Body of pancreas (tissue), 4 donors: ENCODE measurements at regions not wholly inside any gene's neighbourhood (a gene's known extent, or its start where the extent isn't known, plus 50 kb on each side); places are given as distances from the start of the nearest gene placed in this dataset.

Experiments
- ATAC-seq: fragments of 150-250 bp; one replicate; pipeline ENCODE4 v1.9.1; 2016
- DNase-seq, 4 donors: peaks; one replicate each; pipeline ENCODE4 v3.0.0-alpha.2; 2019
- H3K27ac ChIP-seq, 4 donors: fragments of 200-600 bp; sonication (generic); 1 replicate in 3 of 4; 2 replicates in 1 of 4; pipeline versions ENCODE4 v1.5.1 to v1.6.1; 2016 to 2019; ENCODE audit warnings: mild to moderate bottlenecking in 1 of 4, mixed read lengths in 1 of 4, moderate library complexity in 1 of 4
- H3K27me3 ChIP-seq, 2 donors: fragments of 200-600 bp; sonication (generic); one replicate each; pipeline ENCODE4 v1.6.0; 2016; ENCODE audit warnings: mild to moderate bottlenecking in 1 of 2
- H3K36me3 ChIP-seq, 2 donors: fragments of 200-600 bp; sonication (generic); replicated peaks in 1 of 2; 2 replicates each; pipeline ENCODE4 v1.5.1; 2016; ENCODE audit warnings: low read depth in 2 of 2; ENCODE audit not compliant: insufficient read depth in 1 of 2
- H3K4me1 ChIP-seq: fragments of 200-600 bp; sonication (generic); one replicate; pipeline ENCODE4 v1.6.0; 2016
- H3K4me3 ChIP-seq, 2 donors: fragments of 200-600 bp; sonication (generic); 1 replicate in 1 of 2; 2 replicates in 1 of 2; pipeline ENCODE4 v1.5.1; 2016 to 2019
- H3K9me3 ChIP-seq, 3 donors: fragments of 200-600 bp; sonication (generic); 1 replicate in 2 of 3; 2 replicates in 1 of 3; pipeline ENCODE4 v1.5.1; 2016
- POLR2A ChIP-seq, 3 donors: fragments of 450-650 bp; IDR thresholded peaks; one replicate each; pipeline ENCODE4 v1.6.1; 2016; ENCODE audit warnings: antibody characterized with exemption in 3 of 3, mild to moderate bottlenecking in 2 of 3
- WGBS, 2 donors: methylation state at CpG; one replicate each; pipeline ENCODE4 v1.1.5; 2017; 5-methylcytosine and 5-hydroxymethylcytosine counted together
- intact Hi-C: fragments of 100-400 bp; cut with DNase I; formaldehyde crosslinking; loops from one replicate; pipeline ENCODE4 v1.15.1; 2023
- TF ChIP-seq, protein P1 (sequence below), 7 experiments: fragments of 450-650 bp in 4 of 7; fragments of 200-600 bp in 3 of 7; sonication (generic) in 3 of 7; IDR thresholded peaks; one replicate each; pipeline ENCODE4 v1.5.1; 2016 to 2019; ENCODE audit warnings: antibody characterized with exemption in 7 of 7

DNA sequence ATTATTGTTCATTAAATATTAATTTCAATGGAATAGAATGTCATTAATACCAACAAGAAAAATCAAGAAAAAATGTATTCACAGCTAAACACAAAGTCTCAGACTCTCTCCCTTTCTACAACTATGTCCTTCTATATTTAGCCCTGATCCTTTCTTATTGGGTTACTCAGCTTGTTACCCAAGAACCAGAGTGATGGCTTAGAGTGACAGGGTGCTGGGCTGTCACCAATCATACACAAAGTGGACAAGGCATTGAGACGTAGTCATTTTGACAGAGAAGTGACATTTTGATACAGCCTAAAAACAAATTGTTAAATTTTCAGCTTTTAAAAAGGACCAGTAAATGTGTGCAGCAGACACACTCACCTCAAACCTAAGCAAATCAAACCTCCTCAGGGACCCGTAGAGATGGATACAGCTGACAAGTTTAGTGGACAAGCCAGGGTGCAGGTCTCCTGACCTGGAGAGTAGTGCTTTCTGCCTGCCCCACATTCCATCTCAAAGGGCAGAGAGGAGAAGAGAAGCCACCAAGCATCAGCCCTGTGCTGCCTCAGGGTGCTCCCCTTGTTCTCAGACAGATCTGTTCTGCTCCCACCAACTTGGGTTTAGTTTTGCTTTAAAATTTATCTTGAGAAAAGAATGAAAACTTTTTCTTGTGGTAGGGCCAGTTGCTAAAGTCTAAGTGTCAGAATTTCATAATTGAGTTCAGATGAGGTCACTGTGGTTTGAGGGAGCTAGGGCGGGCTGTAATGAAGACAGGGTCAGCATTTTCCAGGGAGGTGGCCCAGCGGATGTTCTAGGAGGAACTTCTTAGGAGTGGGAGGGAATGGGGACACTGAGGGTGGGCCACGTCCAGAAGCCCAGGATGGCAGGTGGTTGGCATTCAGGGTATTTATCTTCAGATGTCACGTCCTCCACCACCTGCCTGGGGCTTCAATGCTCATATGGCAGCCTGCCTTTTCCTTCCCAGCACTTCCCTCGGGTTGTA is 136.5 kb upstream of the TBL1XR1 start:
- peak overlapping the region in 1 of 4 donors; percentile 26 for H3K27ac ChIP-seq
- H3K4me3 ChIP-seq: no peak overlapping the region
- H3K4me1 ChIP-seq: peaks cover 26% of the 10 kb centered on the region
- no peaks in the 10 kb centered on the region for H3K9me3 ChIP-seq
- peak in 1 of 4 donors; percentile 48 for DNase-seq
- 59 to 77% methylated on average over 7 of the region's 7 CpGs for WGBS, 2 donors
- TF ChIP-seq, protein P1, sequence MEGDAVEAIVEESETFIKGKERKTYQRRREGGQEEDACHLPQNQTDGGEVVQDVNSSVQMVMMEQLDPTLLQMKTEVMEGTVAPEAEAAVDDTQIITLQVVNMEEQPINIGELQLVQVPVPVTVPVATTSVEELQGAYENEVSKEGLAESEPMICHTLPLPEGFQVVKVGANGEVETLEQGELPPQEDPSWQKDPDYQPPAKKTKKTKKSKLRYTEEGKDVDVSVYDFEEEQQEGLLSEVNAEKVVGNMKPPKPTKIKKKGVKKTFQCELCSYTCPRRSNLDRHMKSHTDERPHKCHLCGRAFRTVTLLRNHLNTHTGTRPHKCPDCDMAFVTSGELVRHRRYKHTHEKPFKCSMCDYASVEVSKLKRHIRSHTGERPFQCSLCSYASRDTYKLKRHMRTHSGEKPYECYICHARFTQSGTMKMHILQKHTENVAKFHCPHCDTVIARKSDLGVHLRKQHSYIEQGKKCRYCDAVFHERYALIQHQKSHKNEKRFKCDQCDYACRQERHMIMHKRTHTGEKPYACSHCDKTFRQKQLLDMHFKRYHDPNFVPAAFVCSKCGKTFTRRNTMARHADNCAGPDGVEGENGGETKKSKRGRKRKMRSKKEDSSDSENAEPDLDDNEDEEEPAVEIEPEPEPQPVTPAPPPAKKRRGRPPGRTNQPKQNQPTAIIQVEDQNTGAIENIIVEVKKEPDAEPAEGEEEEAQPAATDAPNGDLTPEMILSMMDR (IDR thresholded peaks at IDR 0.05): no peak
- no peak for TF ChIP-seq POLR2A (IDR thresholded peaks at IDR 0.05)
- no peaks in the 10 kb centered on the region for H3K36me3 ChIP-seq
- intact Hi-C loops: no loop called here
- ATAC-seq: no peak
- H3K27me3 ChIP-seq: no peaks in the 10 kb centered on the region

- TF ChIP-seq, protein P1 (IDR thresholded peaks at IDR 0.05): no peak
- no peak for TF ChIP-seq POLR2A (IDR thresholded peaks at IDR 0.05)
- WGBS, 2 donors: 95 to 96% methylated on average over 5 of the region's 5 CpGs
Measured at GRCh38 chr3:177334803-177335202, 137.5 kb upstream of the TBL1XR1 start.

DNA sequence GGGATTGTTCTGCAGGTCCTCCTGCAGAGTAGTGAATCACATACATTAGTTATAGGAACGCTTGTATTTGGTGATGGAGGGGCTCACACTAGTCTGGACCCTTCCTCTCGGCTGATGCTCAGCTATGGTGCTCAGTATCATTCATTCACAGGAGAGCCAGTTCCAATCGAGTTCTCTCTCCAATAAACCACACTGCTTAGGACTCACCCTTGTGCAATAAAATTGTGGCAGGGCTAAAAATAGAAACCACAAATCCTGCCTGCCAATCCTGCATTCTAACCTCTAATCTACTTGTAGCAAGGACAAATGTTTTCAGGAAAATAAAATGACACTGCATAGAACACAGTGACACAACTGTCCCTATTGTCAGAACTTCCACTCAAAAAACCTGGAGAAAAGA is 138.4 kb upstream of the TBL1XR1 start:
- ATAC-seq (peak; percentile 46), DNase-seq (peak in 1 of 4 donors; percentile 21)
- peaks cover 25% of the 10 kb centered on the region for H3K4me1 ChIP-seq
- peak overlapping the region in 2 of 4 donors; percentile 9 to 26 for H3K27ac ChIP-seq
- WGBS, 2 donors: 54 to 58% methylated on average over 3 of the region's 3 CpGs
- no peaks in the 10 kb centered on the region for H3K9me3 ChIP-seq
- no peak for TF ChIP-seq POLR2A (IDR thresholded peaks at IDR 0.05)
- TF ChIP-seq, protein P1 (IDR thresholded peaks at IDR 0.05): no peak
- no peaks in the 10 kb centered on the region for H3K36me3 ChIP-seq
- intact Hi-C loops: no loop called here
- H3K4me3 ChIP-seq: no peak overlapping the region
- H3K27me3 ChIP-seq: no peaks in the 10 kb centered on the region

More at GRCh38 chr3:177334803-177335202, 137.5 kb upstream of the TBL1XR1 start:
- ATAC-seq: no peak
- intact Hi-C loops: no loop called here
- no peak overlapping the region for H3K27ac ChIP-seq
- no peaks in the 10 kb centered on the region for H3K9me3 ChIP-seq
- no peak for DNase-seq
- H3K36me3 ChIP-seq: no peaks in the 10 kb centered on the region
- H3K4me1 ChIP-seq: peaks cover 28% of the 10 kb centered on the region
- H3K27me3 ChIP-seq: no peaks in the 10 kb centered on the region
- no peak overlapping the region for H3K4me3 ChIP-seq

GRCh38 chr3:177336873-177337450 is 139.7 kb upstream of the TBL1XR1 start:
- Histone ChIP-seq H3K4me3 (no peak overlapping the region), H3K27ac (no peak overlapping the region), H3K9me3 (no peaks in the 10 kb centered on the region), H3K4me1 (peaks cover 24% of the 10 kb centered on the region), H3K27me3 (no peaks in the 10 kb centered on the region), H3K36me3 (no peaks in the 10 kb centered on the region)
- TF ChIP-seq, protein P1 (IDR thresholded peaks at IDR 0.05): no peak
- TF ChIP-seq POLR2A (IDR thresholded peaks at IDR 0.05): no peak
- WGBS, 2 donors: 83 to 84% methylated on average over 5 of the region's 5 CpGs
- intact Hi-C loops: no loop called here
- ATAC-seq (no peak), DNase-seq (no peak)
